Activated naive CD4-positive, alpha-beta T cell treated with anti-CD3 and anti-CD28 coated beads, Interleukin-2, amount 50 U/mL, for 72 hours (primary cell): ENCODE measurements at regions not wholly inside any gene's neighbourhood (a gene's known extent, or its start where the extent isn't known, plus 50 kb on each side); places are given as distances from the start of the nearest gene placed in this dataset.
"Not testable (repeated sequence)": the region's sequence is repeated elsewhere in the genome, so short reads cannot be mapped to it uniquely, and the experiment has no call there.

Source experiments
- ATAC-seq, 2 donors: fragments of 150-1000 bp; cut with Tn5 transposase; 2 replicates each; pipeline ENCODE4 v1.10.0; 2021; ENCODE audit warnings: mild to moderate bottlenecking in 2 of 2, moderate library complexity in 2 of 2
- DNase-seq, 2 donors: peaks; one replicate each; pipeline ENCODE4 v3.0.0; 2021 to 2022; ENCODE audit warnings: low spot score in 2 of 2
- H3K27ac Mint-ChIP-seq, 2 donors: one replicate each; pipeline ENCODE4 v1.8.0; 2022; ENCODE audit warnings: mild to moderate bottlenecking in 2 of 2, mixed read lengths in 2 of 2
- H3K36me3 Mint-ChIP-seq, 2 donors: one replicate each; pipeline ENCODE4 v1.8.0; 2022; ENCODE audit warnings: mixed read lengths in 2 of 2
- H3K9me3 Mint-ChIP-seq, 2 donors: one replicate each; pipeline ENCODE4 v1.8.0; 2022; ENCODE audit warnings: mixed read lengths in 2 of 2

- H3K9me3 Mint-ChIP-seq, result no peaks in the 10 kb centered on the region
- no peak for DNase-seq
- ATAC-seq, result no peak
- no peaks in the 10 kb centered on the region for H3K36me3 Mint-ChIP-seq
- no peak overlapping the region for H3K27ac Mint-ChIP-seq
These were observed 119.6 kb upstream of the COL5A1 start for GRCh38 chr9:134521817-134522501.

- ATAC-seq (no peak), DNase-seq (no peak)
- Mint-ChIP-seq H3K36me3 (no peaks in the 10 kb centered on the region), H3K9me3 (no peaks in the 10 kb centered on the region), H3K27ac (peak overlapping the region in 1 of 2 donors; percentile 61)
These were observed 119.1 kb upstream of the COL5A1 start for GRCh38 chr9:134522502-134522848.

- Mint-ChIP-seq H3K36me3 (no peaks in the 10 kb centered on the region), H3K9me3 (no peaks in the 10 kb centered on the region), H3K27ac (no peak overlapping the region)
- DNase-seq (no peak), ATAC-seq (no peak)
These were observed 118.6 kb upstream of the COL5A1 start for GRCh38 chr9:134522976-134523375.

GRCh38 chr9:134525070-134525815 lies 116.4 kb upstream of the COL5A1 start:
- ATAC-seq, result no peak
- Mint-ChIP-seq H3K9me3 (peaks cover 3 to 9% of the 10 kb centered on the region in 2 donors), H3K27ac (peak overlapping the region in 1 of 2 donors; percentile 55), H3K36me3 (peaks cover 0 to under 1% of the 10 kb centered on the region in 2 donors)
- no peak for DNase-seq

GRCh38 chr9:134525841-134526583 lies 115.6 kb upstream of the COL5A1 start:
- ATAC-seq (no peak), DNase-seq (no peak)
- H3K9me3 Mint-ChIP-seq, result peaks cover 9 to 13% of the 10 kb centered on the region in 2 donors
- no peak overlapping the region for H3K27ac Mint-ChIP-seq
- H3K36me3 Mint-ChIP-seq, result peaks cover 0 to 8% of the 10 kb centered on the region in 2 donors

- ATAC-seq (no peak), DNase-seq (no peak)
- H3K27ac Mint-ChIP-seq, result no peak overlapping the region
- peaks cover 0 to 8% of the 10 kb centered on the region in 2 donors for H3K36me3 Mint-ChIP-seq
- H3K9me3 Mint-ChIP-seq, result peaks cover 9 to 16% of the 10 kb centered on the region in 2 donors
These were observed 114.8 kb upstream of the COL5A1 start for GRCh38 chr9:134526584-134527477.

GRCh38 chr9:134530724-134531123 lies 110.9 kb upstream of the COL5A1 start:
- no peak for DNase-seq
- H3K27ac Mint-ChIP-seq, result no peak overlapping the region
- peaks cover 0 to 8% of the 10 kb centered on the region in 2 donors for H3K36me3 Mint-ChIP-seq
- ATAC-seq, result no peak
- H3K9me3 Mint-ChIP-seq, result peaks cover 9 to 19% of the 10 kb centered on the region in 2 donors

- Mint-ChIP-seq H3K27ac (no peak overlapping the region), H3K9me3 (peaks cover 9 to 19% of the 10 kb centered on the region in 2 donors), H3K36me3 (peaks cover 0 to 8% of the 10 kb centered on the region in 2 donors)
- no peak for ATAC-seq
- DNase-seq, result no peak
These were observed 110.2 kb upstream of the COL5A1 start for GRCh38 chr9:134531220-134531970.

- no peak for ATAC-seq
- Mint-ChIP-seq H3K27ac (no peak overlapping the region), H3K9me3 (peaks cover 9 to 19% of the 10 kb centered on the region in 2 donors), H3K36me3 (peaks cover 0 to 8% of the 10 kb centered on the region in 2 donors)
- DNase-seq, result no peak
These were observed 109.5 kb upstream of the COL5A1 start for GRCh38 chr9:134532084-134532483.

- not testable (repeated sequence) for H3K27ac Mint-ChIP-seq, DNase-seq, H3K36me3 Mint-ChIP-seq, ATAC-seq
- H3K9me3 Mint-ChIP-seq, result peaks cover 9 to 19% of the 10 kb centered on the region in 2 donors
These were observed 108.9 kb upstream of the COL5A1 start for GRCh38 chr9:134532661-134533060.

- DNase-seq (no peak), ATAC-seq (no peak)
- Mint-ChIP-seq H3K36me3 (peaks cover 0 to 8% of the 10 kb centered on the region in 2 donors), H3K27ac (no peak overlapping the region), H3K9me3 (peaks cover 9 to 19% of the 10 kb centered on the region in 2 donors)
These were observed 107.6 kb upstream of the COL5A1 start for GRCh38 chr9:134533850-134534588.

- peaks cover 9 to 16% of the 10 kb centered on the region in 2 donors for H3K9me3 Mint-ChIP-seq
- peaks cover 0 to 8% of the 10 kb centered on the region in 2 donors for H3K36me3 Mint-ChIP-seq
- DNase-seq, result no peak
- H3K27ac Mint-ChIP-seq, result peak overlapping the region in 1 of 2 donors; percentile 46
- no peak for ATAC-seq
These were observed 106.9 kb upstream of the COL5A1 start for GRCh38 chr9:134534661-134535080.

- no peak overlapping the region for H3K27ac Mint-ChIP-seq
- ATAC-seq (no peak), DNase-seq (no peak)
- peaks cover 6 to 11% of the 10 kb centered on the region in 2 donors for H3K9me3 Mint-ChIP-seq
- H3K36me3 Mint-ChIP-seq, result peaks cover 0 to 8% of the 10 kb centered on the region in 2 donors
These were observed 106.4 kb upstream of the COL5A1 start for GRCh38 chr9:134535171-134535570.

- Mint-ChIP-seq H3K9me3 (peaks cover 0 to 6% of the 10 kb centered on the region in 2 donors), H3K36me3 (no peaks in the 10 kb centered on the region), H3K27ac (no peak overlapping the region)
- ATAC-seq, result no peak
- no peak for DNase-seq
These were observed 105.3 kb upstream of the COL5A1 start for GRCh38 chr9:134536101-134536900.
